ENCODE measurements at regions not wholly inside any gene's neighbourhood (a gene's known extent, or its start where the extent isn't known, plus 50 kb on each side); places are given as distances from the start of the nearest gene placed in this dataset.

GRCh38 chr9:82109626-82110025 lies 121.1 kb downstream of the SPATA31D1 start:
- ChIA-PET CTCF (no interaction called here), POLR2A (ENCODE audit: low non-redundant PET) (no interaction called here)
- no TSS peak for BruUV-seq (replicated peaks)
- H3K27me3 ChIP-seq (replicated peaks; ENCODE audit: insufficient read depth, low read depth, low read length, poor library complexity) = no peaks in the 10 kb centered on the region
- H3K9me3 ChIP-seq (ENCODE audit: low read depth, low read length, poor library complexity, severe bottlenecking) = no peaks in the 10 kb centered on the region
- H3K36me3 ChIP-seq (ENCODE audit: insufficient read depth, low read length, poor library complexity, severe bottlenecking) = no peaks in the 10 kb centered on the region
- H3K27ac ChIP-seq (ENCODE audit: low read depth, low read length, poor library complexity, severe bottlenecking) = no peak overlapping the region
- intact Hi-C loops (cut with micrococcal nuclease; ENCODE audit: unreplicated experiment) = no loop called here
- DNase-seq (ENCODE audit: low spot score) = no peak
- H3K4me3 ChIP-seq (ENCODE audit: low read depth, low read length, poor library complexity, severe bottlenecking) = no peak overlapping the region
- no peaks in the 10 kb centered on the region for H3K4me1 ChIP-seq (ENCODE audit: insufficient read depth, low read length, poor library complexity, severe bottlenecking)
- TF ChIP-seq EZH2 (IDR thresholded peaks at IDR 0.05; ENCODE audit: borderline replicate concordance, low read depth, low read length, poor library complexity, severe bottlenecking) = no peak
- no peak for TF ChIP-seq CTCF (conservative IDR thresholded peaks at IDR 0.05; ENCODE audit: low read depth, low read length)

GRCh38 chr9:82110881-82111280 lies 122.3 kb downstream of the SPATA31D1 start:
- intact Hi-C loops (cut with micrococcal nuclease; ENCODE audit: unreplicated experiment) = no loop called here
- peaks cover 4% of the 10 kb centered on the region for H3K27me3 ChIP-seq (replicated peaks; ENCODE audit: insufficient read depth, low read depth, low read length, poor library complexity)

GRCh38 chr9:82115331-82115730 lies 126.8 kb downstream of the SPATA31D1 start:
- BruUV-seq (replicated peaks) = no TSS peak
- Histone ChIP-seq H3K4me1 (ENCODE audit: insufficient read depth, low read length, poor library complexity, severe bottlenecking) (no peaks in the 10 kb centered on the region), H3K9me3 (ENCODE audit: low read depth, low read length, poor library complexity, severe bottlenecking) (no peaks in the 10 kb centered on the region), H3K27me3 (replicated peaks; ENCODE audit: insufficient read depth, low read depth, low read length, poor library complexity) (peaks cover 4% of the 10 kb centered on the region), H3K4me3 (ENCODE audit: low read depth, low read length, poor library complexity, severe bottlenecking) (no peak overlapping the region), H3K36me3 (ENCODE audit: insufficient read depth, low read length, poor library complexity, severe bottlenecking) (no peaks in the 10 kb centered on the region), H3K27ac (ENCODE audit: low read depth, low read length, poor library complexity, severe bottlenecking) (no peak overlapping the region)
- intact Hi-C loops (cut with micrococcal nuclease; ENCODE audit: unreplicated experiment) = no loop called here
- POLR2A ChIA-PET (ENCODE audit: low non-redundant PET) = no interaction called here
- TF ChIP-seq CTCF (conservative IDR thresholded peaks at IDR 0.05; ENCODE audit: low read depth, low read length) = no peak
- TF ChIP-seq EZH2 (IDR thresholded peaks at IDR 0.05; ENCODE audit: borderline replicate concordance, low read depth, low read length, poor library complexity, severe bottlenecking) = no peak
- CTCF ChIA-PET = no interaction called here
- no peak for DNase-seq (ENCODE audit: low spot score)

More at GRCh38 chr9:82110881-82111280, 122.3 kb downstream of the SPATA31D1 start:
- no TSS peak for BruUV-seq (replicated peaks)
- Histone ChIP-seq H3K36me3 (ENCODE audit: insufficient read depth, low read length, poor library complexity, severe bottlenecking) (no peaks in the 10 kb centered on the region), H3K9me3 (ENCODE audit: low read depth, low read length, poor library complexity, severe bottlenecking) (no peaks in the 10 kb centered on the region), H3K4me3 (ENCODE audit: low read depth, low read length, poor library complexity, severe bottlenecking) (no peak overlapping the region), H3K4me1 (ENCODE audit: insufficient read depth, low read length, poor library complexity, severe bottlenecking) (no peaks in the 10 kb centered on the region), H3K27ac (ENCODE audit: low read depth, low read length, poor library complexity, severe bottlenecking) (no peak overlapping the region)
- ChIA-PET CTCF (no interaction called here), POLR2A (ENCODE audit: low non-redundant PET) (no interaction called here)
- TF ChIP-seq EZH2 (IDR thresholded peaks at IDR 0.05; ENCODE audit: borderline replicate concordance, low read depth, low read length, poor library complexity, severe bottlenecking) = no peak
- no peak for DNase-seq (ENCODE audit: low spot score)

- H3K4me3 ChIP-seq (ENCODE audit: low read depth, low read length, poor library complexity, severe bottlenecking) = no peak overlapping the region
- H3K36me3 ChIP-seq (ENCODE audit: insufficient read depth, low read length, poor library complexity, severe bottlenecking) = no peaks in the 10 kb centered on the region
- POLR2A ChIA-PET (ENCODE audit: low non-redundant PET) = no interaction called here
- CTCF ChIA-PET = no interaction called here
- H3K4me1 ChIP-seq (ENCODE audit: insufficient read depth, low read length, poor library complexity, severe bottlenecking) = no peaks in the 10 kb centered on the region
- peaks cover 4% of the 10 kb centered on the region for H3K27me3 ChIP-seq (replicated peaks; ENCODE audit: insufficient read depth, low read depth, low read length, poor library complexity)
- H3K9me3 ChIP-seq (ENCODE audit: low read depth, low read length, poor library complexity, severe bottlenecking) = no peaks in the 10 kb centered on the region
- no TSS peak for BruUV-seq (replicated peaks)
- TF ChIP-seq CTCF (conservative IDR thresholded peaks at IDR 0.05; ENCODE audit: low read depth, low read length) (no peak), EZH2 (IDR thresholded peaks at IDR 0.05; ENCODE audit: borderline replicate concordance, low read depth, low read length, poor library complexity, severe bottlenecking) (no peak)
- H3K27ac ChIP-seq (ENCODE audit: low read depth, low read length, poor library complexity, severe bottlenecking) = no peak overlapping the region
- no peak for DNase-seq (ENCODE audit: low spot score)
- intact Hi-C loops (cut with micrococcal nuclease; ENCODE audit: unreplicated experiment) = no loop called here
Measured at GRCh38 chr9:82115900-82116299, 127.3 kb downstream of the SPATA31D1 start.

Data from A673 (cell line).